ENCODE measurements at regions not wholly inside any gene's neighbourhood (a gene's known extent, or its start where the extent isn't known, plus 50 kb on each side); places are given as distances from the start of the nearest gene placed in this dataset.

- H3K4me3 ChIP-seq, result no peak overlapping the region
- H3K9me3 ChIP-seq (ENCODE audit: control insufficient read depth in 4 of 4, insufficient read depth in 3 of 4, low read length in 3 of 4), result peaks cover 0 to 2% (median under 1%) of the 10 kb centered on the region in 4 donors
- peaks cover 0 to 5% (median 3%) of the 10 kb centered on the region in 3 donors for H3K27me3 ChIP-seq (ENCODE audit: control insufficient read depth in 3 of 3, insufficient read depth in 3 of 3, low read length in 2 of 3)
- no peak overlapping the region for H3K9ac ChIP-seq (ENCODE audit: insufficient read depth in 1 of 2, low read length in 2 of 2)
- no peak for DNase-seq
- TF ChIP-seq, protein P1, sequence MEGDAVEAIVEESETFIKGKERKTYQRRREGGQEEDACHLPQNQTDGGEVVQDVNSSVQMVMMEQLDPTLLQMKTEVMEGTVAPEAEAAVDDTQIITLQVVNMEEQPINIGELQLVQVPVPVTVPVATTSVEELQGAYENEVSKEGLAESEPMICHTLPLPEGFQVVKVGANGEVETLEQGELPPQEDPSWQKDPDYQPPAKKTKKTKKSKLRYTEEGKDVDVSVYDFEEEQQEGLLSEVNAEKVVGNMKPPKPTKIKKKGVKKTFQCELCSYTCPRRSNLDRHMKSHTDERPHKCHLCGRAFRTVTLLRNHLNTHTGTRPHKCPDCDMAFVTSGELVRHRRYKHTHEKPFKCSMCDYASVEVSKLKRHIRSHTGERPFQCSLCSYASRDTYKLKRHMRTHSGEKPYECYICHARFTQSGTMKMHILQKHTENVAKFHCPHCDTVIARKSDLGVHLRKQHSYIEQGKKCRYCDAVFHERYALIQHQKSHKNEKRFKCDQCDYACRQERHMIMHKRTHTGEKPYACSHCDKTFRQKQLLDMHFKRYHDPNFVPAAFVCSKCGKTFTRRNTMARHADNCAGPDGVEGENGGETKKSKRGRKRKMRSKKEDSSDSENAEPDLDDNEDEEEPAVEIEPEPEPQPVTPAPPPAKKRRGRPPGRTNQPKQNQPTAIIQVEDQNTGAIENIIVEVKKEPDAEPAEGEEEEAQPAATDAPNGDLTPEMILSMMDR (IDR thresholded peaks at IDR 0.05; ENCODE audit: control extremely low read depth, extremely low read depth), result no peak
- WGBS, 2 donors, result 83 to 87% methylated on average over 6 of the region's 6 CpGs
- no peak for ATAC-seq (ENCODE audit: insufficient read depth, low FRiP score)
- H3K27ac ChIP-seq (ENCODE audit: low read depth in 1 of 2, low read length in 1 of 2), result no peak overlapping the region
- H3K36me3 ChIP-seq (ENCODE audit: control insufficient read depth in 4 of 4, insufficient read depth in 4 of 4, low read length in 4 of 4), result no peaks in the 10 kb centered on the region
- H3K4me1 ChIP-seq (ENCODE audit: control insufficient read depth in 5 of 5, insufficient read depth in 5 of 5, low read length in 5 of 5), result no peaks in the 10 kb centered on the region
Measured at GRCh38 chr9:86773422-86773945, 173.8 kb downstream of the GAS1 start.

DNA sequence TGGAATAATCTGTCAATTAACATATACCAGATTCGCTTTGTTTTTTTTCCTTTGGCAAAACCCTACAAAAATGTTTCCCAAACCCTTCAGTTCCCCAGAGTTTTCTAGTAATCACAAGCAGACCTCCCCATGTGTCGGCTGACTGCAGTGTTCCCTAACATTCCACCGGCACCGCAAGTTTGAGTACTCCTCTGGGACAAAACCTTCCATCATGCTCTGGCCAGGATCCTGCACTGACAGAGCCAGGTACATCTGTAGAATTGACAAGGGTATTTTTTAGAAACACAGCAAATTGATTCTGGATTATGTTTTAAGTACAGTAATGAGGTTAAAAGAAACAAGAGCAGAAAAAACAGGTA lies 174.7 kb downstream of the GAS1 start:
- 77 to 78% methylated on average over 4 of the region's 4 CpGs for WGBS, 2 donors
- no peak overlapping the region for H3K4me3 ChIP-seq
- peaks cover 0 to 2% (median under 1%) of the 10 kb centered on the region in 4 donors for H3K9me3 ChIP-seq (ENCODE audit: control insufficient read depth in 4 of 4, insufficient read depth in 3 of 4, low read length in 3 of 4)
- H3K36me3 ChIP-seq (ENCODE audit: control insufficient read depth in 4 of 4, insufficient read depth in 4 of 4, low read length in 4 of 4), result no peaks in the 10 kb centered on the region
- TF ChIP-seq, protein P1 (IDR thresholded peaks at IDR 0.05; ENCODE audit: control extremely low read depth, extremely low read depth), result no peak
- H3K9ac ChIP-seq (ENCODE audit: insufficient read depth in 1 of 2, low read length in 2 of 2), result no peak overlapping the region
- no peaks in the 10 kb centered on the region for H3K4me1 ChIP-seq (ENCODE audit: control insufficient read depth in 5 of 5, insufficient read depth in 5 of 5, low read length in 5 of 5)
- H3K27me3 ChIP-seq (ENCODE audit: control insufficient read depth in 3 of 3, insufficient read depth in 3 of 3, low read length in 2 of 3), result peaks cover 0 to 5% (median 3%) of the 10 kb centered on the region in 3 donors
- ATAC-seq (ENCODE audit: insufficient read depth, low FRiP score), result no peak
- no peak overlapping the region for H3K27ac ChIP-seq (ENCODE audit: low read depth in 1 of 2, low read length in 1 of 2)
- DNase-seq, result no peak

DNA sequence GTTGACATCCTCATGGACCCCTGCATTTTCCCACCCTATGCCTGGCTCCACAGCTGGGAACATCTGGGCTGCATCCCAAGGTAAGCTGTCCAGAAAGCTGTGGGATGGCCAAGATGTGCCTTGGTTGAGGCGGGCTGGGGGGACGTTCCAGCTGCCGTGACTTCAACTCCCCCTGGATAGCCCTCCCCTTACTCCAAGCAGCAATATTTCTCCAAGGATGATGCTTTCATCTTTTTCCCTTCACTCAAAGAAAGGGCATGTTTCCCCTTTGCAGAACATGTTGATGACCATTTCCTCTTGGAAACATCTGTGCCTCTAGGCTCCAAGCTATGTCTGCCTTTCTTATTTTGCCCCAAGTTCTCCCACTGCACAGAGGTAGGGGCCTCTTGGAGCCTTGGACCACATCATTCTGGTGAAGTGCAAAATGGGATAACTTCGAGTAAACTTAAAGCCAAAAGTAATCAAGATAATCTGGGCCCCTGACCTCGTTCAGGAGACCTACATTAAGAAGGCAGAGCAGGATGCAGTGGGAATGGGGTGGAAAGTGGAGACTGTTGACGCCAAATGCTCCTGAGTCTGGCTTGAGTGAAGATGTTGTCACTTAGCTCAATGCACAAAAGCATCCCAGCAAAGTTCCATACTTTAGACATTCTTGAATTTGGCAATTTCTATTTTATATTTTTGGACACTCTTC lies 175.2 kb downstream of the GAS1 start:
- WGBS, 2 donors, result 75 to 77% methylated on average over 6 of the region's 6 CpGs
- TF ChIP-seq, protein P1 (IDR thresholded peaks at IDR 0.05; ENCODE audit: control extremely low read depth, extremely low read depth), result no peak
- H3K27ac ChIP-seq (ENCODE audit: low read depth in 1 of 2, low read length in 1 of 2), result no peak overlapping the region
- no peak overlapping the region for H3K4me3 ChIP-seq
- ATAC-seq (ENCODE audit: insufficient read depth, low FRiP score) (no peak), DNase-seq (no peak)
- no peaks in the 10 kb centered on the region for H3K36me3 ChIP-seq (ENCODE audit: control insufficient read depth in 4 of 4, insufficient read depth in 4 of 4, low read length in 4 of 4)
- H3K9ac ChIP-seq (ENCODE audit: insufficient read depth in 1 of 2, low read length in 2 of 2), result no peak overlapping the region
- no peaks in the 10 kb centered on the region for H3K4me1 ChIP-seq (ENCODE audit: control insufficient read depth in 5 of 5, insufficient read depth in 5 of 5, low read length in 5 of 5)
- peaks cover 0 to 2% (median under 1%) of the 10 kb centered on the region in 4 donors for H3K9me3 ChIP-seq (ENCODE audit: control insufficient read depth in 4 of 4, insufficient read depth in 3 of 4, low read length in 3 of 4)
- H3K27me3 ChIP-seq (ENCODE audit: control insufficient read depth in 3 of 3, insufficient read depth in 3 of 3, low read length in 2 of 3), result peaks cover 0 to 5% (median 3%) of the 10 kb centered on the region in 3 donors

Measured in lung (tissue), 11 donors.